ENCODE measurements at regions not wholly inside any gene's neighbourhood (a gene's known extent, or its start where the extent isn't known, plus 50 kb on each side); places are given as distances from the start of the nearest gene placed in this dataset.

DNA sequence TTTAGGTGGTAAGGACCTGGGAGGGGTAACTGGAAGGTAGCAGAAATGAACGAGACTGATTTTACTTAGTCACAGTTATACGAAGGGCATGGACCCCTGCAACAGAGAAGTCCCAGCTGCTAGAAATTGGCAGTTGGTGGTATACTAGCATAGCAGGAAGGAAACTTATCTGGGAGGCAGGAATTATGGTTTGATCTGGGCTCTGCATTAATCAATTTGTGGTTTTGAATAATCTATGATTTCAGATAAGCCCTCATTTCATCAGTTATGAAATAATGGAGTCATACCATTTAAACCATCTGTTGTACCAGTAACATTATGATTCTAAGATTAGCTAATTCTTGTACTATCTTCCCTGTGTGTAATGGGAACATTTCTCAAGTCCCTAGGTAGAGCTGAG is 54.0 kb upstream of the TMEM229A start:
- H3K27ac ChIP-seq: no peak overlapping the region
- TF ChIP-seq, protein P1, sequence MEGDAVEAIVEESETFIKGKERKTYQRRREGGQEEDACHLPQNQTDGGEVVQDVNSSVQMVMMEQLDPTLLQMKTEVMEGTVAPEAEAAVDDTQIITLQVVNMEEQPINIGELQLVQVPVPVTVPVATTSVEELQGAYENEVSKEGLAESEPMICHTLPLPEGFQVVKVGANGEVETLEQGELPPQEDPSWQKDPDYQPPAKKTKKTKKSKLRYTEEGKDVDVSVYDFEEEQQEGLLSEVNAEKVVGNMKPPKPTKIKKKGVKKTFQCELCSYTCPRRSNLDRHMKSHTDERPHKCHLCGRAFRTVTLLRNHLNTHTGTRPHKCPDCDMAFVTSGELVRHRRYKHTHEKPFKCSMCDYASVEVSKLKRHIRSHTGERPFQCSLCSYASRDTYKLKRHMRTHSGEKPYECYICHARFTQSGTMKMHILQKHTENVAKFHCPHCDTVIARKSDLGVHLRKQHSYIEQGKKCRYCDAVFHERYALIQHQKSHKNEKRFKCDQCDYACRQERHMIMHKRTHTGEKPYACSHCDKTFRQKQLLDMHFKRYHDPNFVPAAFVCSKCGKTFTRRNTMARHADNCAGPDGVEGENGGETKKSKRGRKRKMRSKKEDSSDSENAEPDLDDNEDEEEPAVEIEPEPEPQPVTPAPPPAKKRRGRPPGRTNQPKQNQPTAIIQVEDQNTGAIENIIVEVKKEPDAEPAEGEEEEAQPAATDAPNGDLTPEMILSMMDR (conservative IDR thresholded peaks at IDR 0.05): no peak

DNA sequence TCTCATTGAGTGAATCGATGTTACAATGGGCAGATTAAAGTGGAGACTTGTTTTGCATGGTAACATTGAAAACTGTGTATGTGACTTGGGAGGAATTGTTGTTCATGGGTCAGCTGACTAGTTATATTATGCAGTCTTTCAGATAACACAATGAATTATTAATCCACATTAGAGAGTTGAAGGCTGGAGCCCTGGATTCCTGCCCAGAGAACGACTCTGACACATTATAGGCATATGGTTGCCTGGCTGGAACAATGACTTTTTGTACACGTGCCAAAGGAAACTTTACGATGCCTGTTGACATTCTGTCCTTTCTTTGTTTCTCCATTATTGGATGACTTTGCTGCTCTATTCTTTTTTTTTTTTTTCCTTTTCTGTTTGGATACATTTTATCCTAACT is 52.3 kb upstream of the TMEM229A start:
- peak overlapping the region; percentile 79 for H3K27ac ChIP-seq
- TF ChIP-seq, protein P1 (conservative IDR thresholded peaks at IDR 0.05): no peak

GRCh38 chr7:124084024-124084423 is 51.2 kb upstream of the TMEM229A start:
- H3K27ac ChIP-seq: peak overlapping the region; percentile 79
- TF ChIP-seq, protein P1 (conservative IDR thresholded peaks at IDR 0.05): no peak
